Frontal cortex (tissue), 3 donors: ENCODE measurements at regions not wholly inside any gene's neighbourhood (a gene's known extent, or its start where the extent isn't known, plus 50 kb on each side); places are given as distances from the start of the nearest gene placed in this dataset.
A peak's percentile ranks its signal among the peaks of the same experiment; 100 is the strongest.

Source experiments
- DNase-seq, 2 donors: peaks; one replicate each; pipeline ENCODE4 v3.0.0; 2012; ENCODE audit warnings: low spot score in 2 of 2
- FAIRE-seq: peaks from 2 replicates; lab custom pipeline; 2012; peaks lifted over from hg19 to GRCh38; lab: Jason Lieb, UNC
- donor health status: control.
- donor health status: control.
- donor health status: control.

DNA sequence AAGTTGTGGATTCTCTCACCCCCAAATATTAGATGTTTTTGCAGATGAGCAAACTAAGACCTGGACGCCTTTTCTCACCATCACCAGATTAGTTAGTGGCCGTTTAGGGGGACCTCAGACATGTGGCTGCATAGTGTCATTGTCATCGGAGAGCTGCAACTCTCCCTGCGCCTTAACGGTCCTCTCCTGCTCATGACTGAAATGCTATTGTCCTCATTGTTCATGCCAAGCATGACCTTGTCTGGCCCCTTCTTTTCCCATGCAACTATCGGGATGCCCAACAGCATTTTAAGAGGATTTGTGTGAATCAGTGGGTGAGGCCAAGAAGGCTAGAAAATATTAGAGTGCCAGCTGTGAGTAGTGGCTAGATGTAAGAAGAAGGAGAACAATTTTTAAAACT lies 174.2 kb downstream of the SOCS6 start:
- DNase-seq (no peak), FAIRE-seq (no peak)

DNA sequence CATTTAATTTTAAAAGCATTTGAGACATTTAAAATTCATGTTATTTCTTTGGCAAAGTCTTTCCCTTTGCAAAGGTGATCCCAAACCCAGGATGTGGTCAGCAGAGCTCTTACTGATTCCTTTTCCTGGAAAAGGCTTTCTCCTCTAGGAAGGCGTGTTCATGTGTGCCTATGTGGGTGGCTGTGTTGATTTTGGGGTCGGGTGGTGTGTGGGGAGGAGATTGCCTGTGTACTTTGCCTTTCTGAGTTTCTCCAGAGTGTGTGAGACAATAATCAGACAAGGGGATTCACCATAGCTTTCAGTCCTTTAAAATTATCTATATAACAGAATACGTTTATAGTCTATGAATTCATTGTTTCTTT lies 173.2 kb downstream of the SOCS6 start:
- DNase-seq = no peak
- FAIRE-seq = no peak

DNA sequence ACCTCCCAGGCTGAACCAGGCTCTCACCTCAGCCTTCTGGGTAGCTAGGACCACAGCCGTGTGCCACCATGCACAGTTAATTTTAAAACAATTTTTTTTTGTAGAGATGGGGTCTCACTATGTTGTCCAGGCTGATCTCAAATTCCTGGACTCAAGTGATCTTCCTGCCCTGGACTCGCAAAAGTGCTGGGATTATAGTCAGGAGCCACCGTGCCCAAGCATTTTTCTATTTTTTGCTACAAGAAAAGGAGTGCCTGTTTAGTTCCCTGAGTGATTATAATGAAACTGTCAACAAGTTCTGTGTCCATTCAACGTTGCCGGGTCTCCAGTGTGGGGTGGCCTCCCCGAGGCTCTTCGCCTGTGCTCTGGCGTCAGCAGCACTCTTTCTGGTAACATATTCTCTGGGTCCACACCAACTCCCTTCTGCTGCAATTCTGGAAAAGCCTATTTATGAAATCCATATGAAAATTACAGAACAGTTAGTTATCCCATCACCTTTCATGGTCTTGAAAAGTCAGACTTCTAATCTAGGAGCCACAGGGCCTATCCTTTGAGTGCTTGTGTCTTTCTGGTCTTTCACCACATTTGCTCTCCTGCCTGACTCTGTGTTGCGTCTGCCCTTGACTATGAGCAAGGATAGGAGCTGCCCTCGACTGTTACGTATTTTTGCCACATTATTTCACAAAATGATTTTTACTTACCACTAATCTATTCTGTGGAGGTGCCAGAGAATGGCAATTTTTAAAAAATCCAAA lies 172.7 kb downstream of the SOCS6 start:
- FAIRE-seq (no peak), DNase-seq (no peak)

DNA sequence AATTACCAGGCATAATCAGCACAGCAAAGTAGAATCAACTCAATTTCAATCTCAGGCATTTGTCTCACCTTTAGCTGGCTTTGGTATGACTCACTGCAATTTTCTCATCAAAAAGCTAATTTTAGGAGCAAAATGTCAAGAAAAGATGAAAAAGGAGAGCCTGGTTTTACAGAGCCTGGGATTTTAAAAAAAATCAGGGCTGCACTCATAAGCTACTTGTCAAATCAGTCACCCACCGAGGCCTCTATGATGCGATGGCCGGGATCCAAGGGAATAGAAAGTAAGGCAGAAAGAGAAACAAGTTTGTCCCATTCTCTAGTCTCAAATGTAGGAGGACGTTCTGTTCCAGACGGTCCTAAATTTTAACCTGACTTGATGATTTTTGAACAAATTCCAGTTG lies 170.9 kb downstream of the SOCS6 start:
- FAIRE-seq = no peak
- DNase-seq = no peak

DNA sequence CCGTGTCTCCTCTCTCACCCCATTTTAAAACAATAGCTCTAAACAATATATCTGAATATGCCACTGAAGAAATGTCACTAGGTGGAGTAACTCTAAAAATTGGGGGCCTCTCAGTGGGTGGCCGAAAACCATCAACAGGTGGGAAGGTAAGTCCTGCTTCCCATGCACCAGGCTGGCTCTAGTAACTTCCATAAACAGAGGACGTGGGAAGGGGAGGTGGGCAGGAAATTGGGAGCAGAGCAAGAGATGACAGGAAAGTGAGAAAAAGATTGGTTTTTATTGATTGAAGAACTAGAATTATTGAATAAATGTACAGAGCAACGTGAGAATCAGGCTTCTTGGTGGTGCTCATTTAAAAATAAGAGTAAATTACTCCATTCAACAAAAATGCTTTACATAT lies 170.4 kb downstream of the SOCS6 start:
- FAIRE-seq (no peak), DNase-seq (no peak)

DNA sequence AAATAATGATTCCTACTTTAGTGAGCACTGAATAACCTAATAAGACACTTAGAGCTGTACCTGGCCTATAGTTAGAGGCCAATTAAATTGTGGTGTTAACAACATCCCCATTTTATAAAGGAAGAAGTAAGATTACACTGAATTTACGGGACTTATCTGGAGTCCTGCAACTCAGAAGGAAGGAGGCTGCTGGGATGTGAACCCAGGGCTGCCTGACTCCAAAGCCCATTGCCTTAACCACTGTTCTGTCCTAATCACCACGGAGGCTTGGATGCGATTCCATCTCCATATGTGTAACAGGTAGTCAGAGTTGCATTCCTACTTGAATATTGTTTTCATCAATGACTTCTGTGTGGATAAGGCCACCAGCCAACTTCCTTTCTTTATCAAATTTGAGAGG lies 168.9 kb downstream of the SOCS6 start:
- DNase-seq (no peak), FAIRE-seq (no peak)

DNA sequence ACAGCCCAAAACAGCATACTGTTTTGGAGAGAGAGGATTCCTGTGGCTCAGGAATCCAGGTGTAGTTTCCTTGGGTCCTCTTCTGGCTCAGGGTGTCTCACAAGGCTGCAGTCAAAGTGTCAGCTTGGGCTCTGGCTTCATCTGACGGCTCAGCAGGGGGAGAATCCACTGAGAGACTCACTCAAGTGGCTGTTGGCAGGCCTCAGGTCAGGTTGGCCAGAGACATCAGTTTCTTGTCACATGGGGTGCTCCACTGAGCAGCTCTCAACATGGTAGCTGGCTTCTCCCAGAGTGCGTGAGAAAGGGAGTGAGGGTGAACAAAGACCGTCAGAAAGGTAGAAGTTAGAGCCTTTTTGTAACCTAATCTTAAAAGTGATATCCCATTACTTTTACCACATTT lies 168.4 kb downstream of the SOCS6 start:
- no peak for DNase-seq
- no peak for FAIRE-seq

DNA sequence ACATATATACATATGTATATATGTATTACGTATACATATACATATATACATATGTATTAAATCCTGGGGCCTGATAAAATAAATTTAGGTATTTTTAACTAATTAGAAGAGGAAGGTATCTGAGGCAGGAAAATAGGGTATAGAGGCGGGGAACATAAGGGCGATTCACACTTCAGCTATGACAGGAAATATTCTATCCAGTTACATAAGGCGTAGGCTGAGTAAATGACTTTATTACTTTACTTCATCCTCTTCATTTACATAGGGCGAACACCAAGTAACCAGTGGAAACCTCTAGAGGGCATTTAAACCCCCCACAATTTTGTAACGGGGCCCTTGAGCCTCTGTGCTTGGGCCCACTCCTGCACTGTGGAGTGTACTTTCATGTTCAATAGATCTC lies 167.5 kb downstream of the SOCS6 start:
- DNase-seq = no peak
- FAIRE-seq = no peak

DNA sequence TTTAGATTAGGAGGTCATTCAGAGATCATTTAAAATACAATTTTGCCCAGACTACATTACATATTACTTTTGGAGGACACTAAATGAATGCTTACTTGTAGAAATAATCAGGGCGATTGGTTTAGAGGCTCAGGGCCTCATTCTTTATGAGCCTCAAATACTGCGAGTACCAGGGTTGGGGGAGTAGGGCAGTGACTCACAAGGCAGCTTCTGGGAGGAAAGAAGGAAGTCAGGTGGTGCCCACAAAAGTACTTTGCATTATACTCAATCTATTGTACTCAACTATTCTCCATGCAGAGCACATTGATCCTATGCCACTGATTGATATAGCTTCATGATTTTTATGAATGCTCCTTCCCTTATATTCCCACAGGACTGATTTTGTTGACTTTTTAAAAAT lies 166.9 kb downstream of the SOCS6 start:
- DNase-seq (no peak), FAIRE-seq (no peak)

DNA sequence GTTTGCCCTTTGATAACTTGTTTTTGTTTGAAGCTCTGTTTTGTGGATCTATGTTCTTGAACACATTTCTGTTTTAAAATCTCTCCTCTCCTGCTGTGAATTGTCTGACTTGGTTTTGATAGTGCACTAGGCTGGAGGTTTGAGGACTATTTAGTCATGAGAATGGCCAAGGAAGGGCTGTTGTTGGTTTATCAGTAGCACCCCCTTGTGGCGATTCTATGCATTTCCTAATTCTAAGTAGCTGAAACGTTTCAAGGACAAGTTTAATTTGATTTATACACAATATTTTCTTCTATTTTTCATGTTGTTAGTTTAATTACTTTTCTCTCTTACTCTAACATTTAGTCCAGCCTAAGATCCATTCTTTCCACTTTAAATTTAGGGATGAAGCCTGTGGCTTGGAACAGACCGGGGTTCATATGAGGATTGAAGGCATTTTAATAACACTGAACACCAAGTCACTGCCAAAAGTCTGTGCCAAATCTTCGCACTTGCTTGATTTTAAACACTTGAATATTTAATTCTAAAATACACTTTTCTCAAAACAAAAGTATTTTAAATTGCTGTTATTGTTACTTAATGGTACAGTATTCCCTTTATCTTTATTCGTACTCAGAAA lies 166.0 kb downstream of the SOCS6 start:
- DNase-seq (peak in 1 of 2 donors; percentile 24), FAIRE-seq (peak; percentile 64)

DNA sequence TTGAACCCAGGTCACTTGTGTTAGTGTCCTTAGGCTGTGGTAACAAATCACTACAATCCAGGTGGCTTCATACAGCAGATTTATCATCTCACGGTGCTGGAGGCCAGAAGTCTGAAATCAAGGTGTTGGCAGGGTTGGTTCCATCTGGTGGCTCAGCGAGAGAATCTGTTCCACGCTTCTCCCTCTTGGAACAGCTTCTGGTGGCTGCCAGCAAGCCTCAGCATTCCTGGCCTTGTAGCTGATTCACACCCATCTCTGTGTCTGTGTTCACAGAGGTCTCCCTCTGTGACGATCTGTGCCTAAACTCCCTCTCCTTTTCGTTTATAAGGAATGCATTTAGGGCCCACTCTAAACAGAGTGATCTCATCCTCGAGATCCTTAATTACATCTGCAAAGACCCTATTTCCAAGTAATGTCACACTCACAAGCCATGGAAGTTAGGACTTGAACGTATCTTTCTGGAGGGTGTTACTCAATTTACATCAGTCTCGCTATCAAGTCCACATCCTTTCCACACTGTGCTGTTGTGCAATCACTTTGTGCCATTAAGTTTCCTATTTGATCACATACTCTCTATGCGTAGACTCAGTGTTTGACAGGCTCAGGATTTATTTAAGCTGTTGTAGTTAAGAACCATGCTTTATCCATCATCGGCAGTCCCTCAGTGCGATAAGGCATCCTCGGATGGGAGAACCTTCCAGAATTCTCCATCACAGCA lies 164.4 kb downstream of the SOCS6 start:
- DNase-seq (no peak), FAIRE-seq (no peak)

DNA sequence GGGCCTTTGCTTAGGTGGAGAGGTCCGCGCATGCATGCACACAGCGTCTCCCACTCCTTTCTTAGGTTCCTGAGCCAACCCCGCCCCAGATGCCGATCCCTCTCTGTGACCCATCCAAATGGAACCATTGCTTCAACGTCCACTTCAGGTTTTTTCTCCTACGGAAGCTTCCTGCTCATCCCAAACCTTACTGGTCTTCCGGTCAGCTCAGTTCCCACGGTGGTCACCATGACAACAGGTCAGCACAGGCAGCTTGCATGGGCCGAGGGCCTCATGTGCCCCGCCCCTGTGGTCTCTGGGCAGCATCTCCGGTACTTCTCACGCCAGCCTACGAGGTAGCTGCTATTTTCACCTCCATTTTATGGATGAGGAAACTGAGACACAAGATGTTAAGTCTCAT lies 163.7 kb downstream of the SOCS6 start:
- FAIRE-seq (no peak), DNase-seq (no peak)

DNA sequence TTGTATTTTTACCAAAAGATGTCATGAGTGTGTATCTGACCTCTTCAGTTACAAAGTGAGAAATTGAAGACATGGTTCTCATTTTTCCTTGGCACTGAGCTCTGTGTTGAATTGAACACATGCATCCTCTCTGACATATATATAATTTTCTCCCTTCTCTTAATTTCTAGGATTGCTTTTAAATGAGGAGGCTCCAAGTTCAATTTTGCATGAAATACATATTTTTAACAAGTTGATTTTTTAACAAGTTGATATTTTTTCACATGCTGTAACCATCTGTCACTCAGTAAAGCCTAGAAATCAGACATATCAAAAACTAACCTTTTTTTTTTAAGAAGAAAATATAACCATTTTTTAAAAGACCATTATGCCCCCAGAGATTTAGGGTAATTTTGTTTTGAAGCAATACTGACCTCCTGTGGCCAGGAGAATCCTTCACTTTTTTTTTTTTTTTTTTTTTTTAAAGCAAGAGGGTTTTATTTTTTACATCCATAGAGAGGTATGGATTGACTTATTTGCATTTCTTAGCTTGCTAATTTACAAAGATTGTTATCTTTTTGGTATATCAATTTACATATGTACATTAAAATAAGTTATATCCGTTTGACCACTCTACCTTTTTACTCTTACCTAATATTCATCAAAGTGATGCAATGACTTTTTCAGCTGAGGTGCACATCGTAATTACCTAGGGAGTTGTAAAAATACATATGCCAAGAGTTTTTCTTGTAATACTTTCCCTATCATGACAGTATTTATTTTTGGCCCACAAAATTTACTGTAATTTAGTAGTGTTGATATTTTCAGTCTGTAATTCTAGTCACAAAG lies 161.8 kb downstream of the SOCS6 start:
- DNase-seq (no peak), FAIRE-seq (no peak)

DNA sequence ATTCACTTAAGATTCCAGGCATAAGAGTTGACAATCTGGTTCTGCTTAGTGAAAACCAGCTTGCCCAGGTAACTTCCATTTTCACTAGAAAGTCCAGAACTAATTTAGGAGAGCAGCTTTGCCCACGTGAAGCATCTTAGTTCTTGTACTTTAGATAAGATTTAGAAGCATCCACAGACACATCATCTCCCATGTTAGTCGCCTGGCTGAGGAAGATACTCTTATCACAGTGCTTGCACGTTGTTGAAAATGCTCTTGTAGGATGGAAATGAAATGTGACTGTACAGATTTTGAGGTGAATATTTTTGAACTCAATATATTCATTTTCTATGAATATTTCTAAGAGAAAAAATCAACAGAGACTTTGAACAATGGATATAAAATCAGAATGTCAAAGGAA lies 159.7 kb downstream of the SOCS6 start:
- DNase-seq = no peak
- FAIRE-seq = no peak

DNA sequence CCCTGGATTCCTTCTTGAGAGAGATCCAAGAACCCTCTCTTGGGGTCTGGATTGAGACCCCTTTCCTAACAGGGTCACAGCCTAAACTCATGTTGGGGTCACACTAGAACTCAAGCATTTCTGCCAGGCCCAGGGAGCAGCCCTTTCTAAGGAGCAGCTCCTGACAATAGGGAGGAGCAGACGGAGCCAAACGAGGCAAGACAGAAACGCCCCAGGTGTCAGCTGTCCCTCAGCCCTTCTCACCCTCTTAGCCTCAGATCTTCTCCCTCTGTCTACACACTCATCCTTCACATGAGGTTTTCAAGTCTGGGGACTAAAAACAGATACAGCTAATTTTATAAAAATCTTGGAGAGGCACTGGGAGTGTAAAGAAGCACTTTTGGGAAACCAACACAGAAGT lies 157.2 kb downstream of the SOCS6 start:
- FAIRE-seq (no peak), DNase-seq (no peak)

DNA sequence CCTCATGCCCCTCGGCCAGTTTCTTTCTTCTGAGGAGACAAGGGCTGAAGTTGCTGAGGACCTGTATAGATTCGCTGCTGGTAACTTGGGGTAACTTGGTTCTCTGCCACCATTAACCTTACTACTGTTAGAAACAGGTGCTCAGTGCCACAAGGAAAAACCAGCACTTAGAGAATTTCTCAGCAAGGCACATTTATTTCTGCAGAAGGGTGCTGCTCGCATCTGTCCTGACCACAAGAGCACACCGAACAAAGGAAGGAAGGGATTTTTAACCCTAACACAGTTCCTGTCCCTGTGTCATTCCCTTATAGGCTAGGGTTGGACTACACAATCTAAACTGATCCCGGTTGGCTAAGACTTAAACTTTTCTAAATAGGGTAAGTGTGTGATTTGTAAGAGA lies 154.1 kb downstream of the SOCS6 start:
- FAIRE-seq (no peak), DNase-seq (no peak)

DNA sequence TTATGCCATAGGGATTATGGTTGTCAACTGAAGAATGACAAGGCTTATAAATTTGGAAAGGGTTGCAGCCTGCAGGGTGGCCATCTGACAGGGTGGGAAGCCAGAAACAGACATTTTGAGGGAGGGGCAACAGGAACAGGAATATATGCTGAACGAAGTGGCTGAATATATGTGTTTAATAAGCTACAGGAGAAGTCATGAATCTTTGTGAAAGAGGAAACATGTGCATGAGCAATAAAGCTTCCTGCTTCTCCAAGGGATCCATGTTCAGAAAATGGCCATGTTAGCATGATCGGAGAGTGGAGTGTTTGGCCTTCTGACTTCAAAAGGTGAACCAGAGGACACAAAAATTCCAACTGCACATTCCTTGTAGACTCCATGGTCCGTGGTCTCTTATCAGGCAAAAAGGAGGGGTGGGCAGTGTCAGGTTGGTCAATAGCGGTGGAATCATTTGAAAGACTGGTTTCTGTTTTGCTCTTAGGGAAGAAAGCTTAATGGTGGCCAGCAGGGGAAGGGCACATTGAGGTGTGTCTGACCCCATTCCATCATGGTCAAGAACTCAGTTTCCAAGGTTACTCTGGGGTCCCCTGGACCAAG lies 144.1 kb downstream of the SOCS6 start:
- DNase-seq (no peak), FAIRE-seq (no peak)

DNA sequence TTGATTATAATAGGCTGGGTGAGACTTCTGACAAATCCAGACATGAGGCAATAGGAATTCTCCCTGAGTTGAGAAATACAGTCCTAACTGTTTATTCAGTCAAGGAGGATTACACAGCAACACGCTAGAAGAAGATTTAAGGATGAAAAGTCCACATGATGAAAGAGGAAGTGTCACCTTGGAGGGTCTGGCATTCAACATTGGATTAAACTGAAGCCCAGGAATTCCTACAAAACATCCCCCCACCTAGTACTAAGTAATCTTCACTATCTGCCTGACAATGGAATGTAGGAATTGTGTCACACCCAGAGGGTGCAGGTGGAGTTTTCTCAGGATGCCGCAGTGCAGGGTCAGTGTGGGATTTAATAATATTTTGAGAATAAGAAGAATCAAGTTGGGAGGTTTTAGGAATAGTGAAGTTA lies 142.4 kb downstream of the SOCS6 start:
- FAIRE-seq = no peak
- DNase-seq = no peak

DNA sequence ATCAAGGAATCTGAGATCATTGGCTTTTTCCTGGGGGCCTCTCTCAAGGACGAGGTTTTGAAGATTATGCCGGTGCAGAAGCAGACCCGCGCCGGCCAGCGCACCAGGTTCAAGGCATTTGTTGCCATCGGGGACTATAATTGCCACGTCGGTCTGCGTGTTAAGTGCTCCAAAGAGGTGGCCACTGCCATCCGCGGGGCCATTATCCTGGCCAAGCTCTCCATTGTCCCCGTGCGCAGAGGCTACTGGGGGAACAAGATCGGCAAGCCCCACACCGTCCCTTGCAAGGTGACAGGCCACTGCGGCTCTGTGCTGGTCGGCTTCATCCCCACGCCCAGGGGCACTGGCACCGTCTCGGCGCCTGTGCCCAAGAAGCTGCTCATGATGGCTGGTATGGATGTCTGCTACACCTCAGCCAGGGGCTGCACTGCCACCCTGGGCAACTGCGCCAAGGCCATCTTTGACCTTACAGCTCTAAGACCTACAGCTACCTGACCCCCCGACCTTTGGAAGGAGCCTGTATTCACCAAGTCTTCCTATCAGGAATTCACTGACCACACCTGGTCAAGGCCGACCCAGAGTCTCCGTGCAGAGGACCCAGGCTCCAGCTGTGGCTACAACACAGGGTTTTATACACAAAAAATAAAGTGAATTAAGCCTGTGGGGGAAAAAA lies 141.8 kb downstream of the SOCS6 start:
- no peak for FAIRE-seq

More for the DNA sequence above, 141.8 kb downstream of the SOCS6 start:
- DNase-seq = no peak
